Caki2 (cell line): ENCODE measurements at regions not wholly inside any gene's neighbourhood (a gene's known extent, or its start where the extent isn't known, plus 50 kb on each side); places are given as distances from the start of the nearest gene placed in this dataset.

Experiments
- DNase-seq: peaks from one replicate; pipeline ENCODE4 v3.0.0-alpha.2; 2015; ENCODE audit warnings: low read depth
- in situ Hi-C: cut with HindIII; loops from 2 replicates; pipeline ENCODE4 v1.10.0; 2016; ENCODE audit warnings: low sequenced_read_pairs, low pct_unique_long_range_greater_than_20kb, mixed read lengths

- in situ Hi-C loops: no loop called here
- no peak for DNase-seq
These were observed 56.1 kb upstream of the NKAIN2 start for GRCh38 chr6:123747515-123747914.

DNA sequence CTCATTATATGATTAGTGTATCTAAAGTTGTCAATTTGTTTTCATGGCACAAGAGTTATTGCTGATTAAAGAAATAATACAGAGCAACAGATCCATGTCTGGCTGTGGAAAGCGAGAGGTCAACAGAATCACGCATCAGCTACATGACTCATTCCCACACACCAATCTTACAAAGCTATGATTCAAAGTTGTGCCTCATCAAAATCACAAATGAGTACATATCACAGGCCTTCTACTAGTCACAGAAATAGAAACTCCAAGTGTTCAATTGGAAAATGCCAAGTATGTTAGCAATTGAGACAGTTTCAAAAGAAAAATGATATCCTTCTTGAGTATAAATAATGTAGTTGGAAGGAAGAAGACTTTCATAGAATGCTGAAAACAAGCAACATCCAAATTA lies 57.8 kb upstream of the NKAIN2 start:
- in situ Hi-C loops: no loop called here
- peak; percentile 5 for DNase-seq

- DNase-seq: no peak
- in situ Hi-C loops: no loop called here
These were observed 58.8 kb upstream of the NKAIN2 start for GRCh38 chr6:123744840-123745239.

GRCh38 chr6:123742626-123743025 lies 61.0 kb upstream of the NKAIN2 start:
- DNase-seq: no peak
- in situ Hi-C loops: no loop called here

DNA sequence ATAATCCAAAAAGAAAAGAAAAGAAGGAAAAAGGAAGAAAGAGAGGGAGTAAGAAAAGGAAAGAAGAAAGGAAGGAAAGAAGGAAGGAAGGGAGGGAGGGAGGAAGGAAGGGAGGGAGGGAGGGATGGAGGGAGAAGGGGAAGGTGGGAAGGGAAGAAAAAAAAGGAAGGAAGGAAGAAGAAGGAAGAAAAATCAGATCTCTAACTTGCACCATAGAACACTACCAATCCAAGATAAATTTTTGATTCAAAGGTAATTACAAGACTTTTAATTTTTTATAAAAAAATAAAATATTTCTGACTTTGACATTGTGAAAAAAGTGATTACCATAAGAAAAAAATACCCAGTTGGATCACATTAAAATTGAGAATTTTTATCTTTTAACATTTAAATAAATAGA lies 70.5 kb upstream of the NKAIN2 start:
- DNase-seq: no peak
- in situ Hi-C loops: no loop called here

DNA sequence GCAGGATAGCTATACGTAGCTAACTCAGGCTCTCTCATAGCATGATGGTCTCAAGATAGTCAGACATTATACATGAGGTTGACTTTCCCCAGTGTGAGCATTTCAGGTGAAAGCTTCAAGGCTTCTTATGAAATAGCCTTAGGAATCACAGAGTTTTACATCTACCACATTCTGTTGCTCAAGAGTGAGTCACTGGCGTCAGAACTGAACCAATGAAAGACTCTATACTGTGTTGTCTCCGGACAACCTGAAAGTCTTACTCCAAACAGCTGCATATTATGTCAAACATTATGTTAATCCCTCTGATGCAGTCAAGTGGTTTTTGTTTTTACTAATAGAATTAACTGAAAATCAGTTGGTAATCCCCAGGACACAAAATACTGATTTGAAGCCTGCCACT lies 79.8 kb upstream of the TRDN start:
- in situ Hi-C loops: no loop called here
- DNase-seq: no peak

- in situ Hi-C loops: no loop called here
These were observed 78.5 kb upstream of the TRDN start for GRCh38 chr6:123715006-123715863.

GRCh38 chr6:123712831-123713230 lies 76.1 kb upstream of the TRDN start:
- in situ Hi-C loops: no loop called here
- no peak for DNase-seq

More at GRCh38 chr6:123715006-123715863, 78.5 kb upstream of the TRDN start:
- DNase-seq: peak; percentile 25

DNA sequence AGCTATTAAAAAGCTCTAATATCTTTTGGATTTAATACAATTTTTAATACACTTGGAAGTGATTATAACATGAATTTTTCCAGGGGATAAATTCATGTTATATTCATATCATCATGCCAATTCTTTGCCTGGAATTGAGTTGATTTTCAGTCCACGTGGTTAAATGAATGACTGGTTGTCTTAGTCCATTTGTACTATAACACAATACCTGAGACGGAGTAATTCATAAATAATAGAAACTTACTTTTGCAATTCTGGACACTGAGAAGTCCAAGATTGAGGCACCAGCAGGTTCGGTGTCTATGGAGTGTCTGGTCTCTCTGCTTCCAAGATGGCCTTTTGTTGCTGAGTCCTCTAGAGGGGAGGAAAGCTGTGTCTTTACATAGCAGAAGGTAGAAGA lies 66.2 kb upstream of the TRDN start:
- DNase-seq: no peak
- in situ Hi-C loops: no loop called here

GRCh38 chr6:123687864-123688263 lies 51.1 kb upstream of the TRDN start:
- no peak for DNase-seq
- in situ Hi-C loops: no loop called here
